H1 (cell line): ENCODE measurements at regions not wholly inside any gene's neighbourhood (a gene's known extent, or its start where the extent isn't known, plus 50 kb on each side); places are given as distances from the start of the nearest gene placed in this dataset.

Experiments used
- CREB1 ChIP-seq: IDR thresholded peaks from 2 replicates; pipeline ENCODE4 v1.6.1; 2012; ENCODE audit warnings: inconsistent platforms
- CTCF ChIP-seq, 3 experiments: IDR thresholded peaks; 1 replicate in 2 of 3; 2 replicates in 1 of 3; pipeline versions ENCODE4 v1.5.1 to v1.6.1; 2011; ENCODE audit warnings: low read length in 3 of 3, mild to moderate bottlenecking in 3 of 3, inconsistent platforms in 2 of 3, low read depth in 1 of 3, moderate library complexity in 1 of 3; ENCODE audit not compliant: insufficient read depth in 1 of 3; ENCODE audit errors: control extremely low read depth in 1 of 3
- POLR2AphosphoS5 ChIP-seq: IDR thresholded peaks from 2 replicates; pipeline ENCODE4 v1.6.1; 2011; ENCODE audit warnings: low read depth, low read length
- RBBP5 ChIP-seq: IDR thresholded peaks from 2 replicates; pipeline ENCODE4 v1.7.1; 2012; ENCODE audit warnings: low read depth, mild to moderate bottlenecking, inconsistent platforms, low read length, moderate library complexity, borderline replicate concordance

GRCh38 chr10:3325954-3326750, 153.6 kb upstream of the PITRM1 start:
- TF ChIP-seq CREB1, result no peak
- TF ChIP-seq CTCF (IDR thresholded peaks at IDR 0.05; ENCODE audit: control extremely low read depth in 1 of 3, insufficient read depth in 1 of 3, low read depth in 1 of 3, low read length in 3 of 3), result no peak
- no peak for TF ChIP-seq RBBP5
- TF ChIP-seq POLR2AphosphoS5, result no peak
